OCI-LY1 (cell line): ENCODE measurements at regions not wholly inside any gene's neighbourhood (a gene's known extent, or its start where the extent isn't known, plus 50 kb on each side); places are given as distances from the start of the nearest gene placed in this dataset.

Experiments
- H2AFZ ChIP-seq: fragments of 200-600 bp; sonication (generic), shearing (Covaris generic); 2 replicates; pipeline ENCODE4 v1.6.0; 2014; ENCODE audit warnings: antibody characterized with exemption, mild to moderate bottlenecking, low read length
- H3F3A ChIP-seq: fragments of 200-600 bp; sonication (generic), shearing (Covaris generic); 2 replicates; pipeline ENCODE4 v1.6.0; 2014; ENCODE audit warnings: mild to moderate bottlenecking, antibody characterized with exemption, low read length, moderate library complexity; ENCODE audit not compliant: insufficient read depth
- H3K27ac ChIP-seq: fragments of 200-600 bp; sonication (generic); 2 replicates; pipeline ENCODE4 v1.5.1; 2014; ENCODE audit warnings: low read length, mixed run types, mild to moderate bottlenecking, low read depth; ENCODE audit not compliant: poor library complexity, severe bottlenecking
- H3K27me3 ChIP-seq: fragments of 200-600 bp; sonication (generic); 2 replicates; pipeline ENCODE4 v1.6.0; 2014; ENCODE audit warnings: antibody characterized with exemption, mild to moderate bottlenecking, low read length, moderate library complexity; ENCODE audit not compliant: insufficient read depth
- H3K36me3 ChIP-seq: fragments of 200-600 bp; sonication (generic); 2 replicates; pipeline ENCODE4 v1.6.1; 2014; ENCODE audit warnings: mild to moderate bottlenecking, antibody characterized with exemption, low read length, moderate library complexity, mixed read lengths; ENCODE audit not compliant: insufficient read depth
- H3K4me1 ChIP-seq: fragments of 200-600 bp; sonication (generic); 2 replicates; pipeline ENCODE4 v1.5.1; 2014; ENCODE audit warnings: mild to moderate bottlenecking, low read length, moderate library complexity; ENCODE audit not compliant: insufficient read depth, severe bottlenecking
- H3K4me2 ChIP-seq: fragments of 200-600 bp; sonication (generic), shearing (Covaris generic); 2 replicates; pipeline ENCODE4 v1.6.1; 2014; ENCODE audit warnings: low read length
- H3K4me3 ChIP-seq: fragments of 200-600 bp; sonication (generic); 2 replicates; pipeline ENCODE4 v1.5.1; 2014; ENCODE audit warnings: low read length, low read depth, mild to moderate bottlenecking, mixed read lengths; ENCODE audit not compliant: poor library complexity, severe bottlenecking
- H3K79me2 ChIP-seq: fragments of 200-600 bp; shearing (Covaris generic); 2 replicates; pipeline ENCODE4 v1.6.1; 2016; ENCODE audit warnings: mixed run types, low read length, mixed read lengths; ENCODE audit not compliant: insufficient read depth
- H3K9ac ChIP-seq: fragments of 200-600 bp; sonication (generic), shearing (Covaris generic); 2 replicates; pipeline ENCODE4 v1.6.1; 2014; ENCODE audit warnings: mild to moderate bottlenecking, low read length, mixed read lengths
- H3K9me2 ChIP-seq: fragments of 200-600 bp; sonication (generic), shearing (Covaris generic); 2 replicates; pipeline ENCODE4 v1.6.1; 2014; ENCODE audit warnings: low read depth, mild to moderate bottlenecking, low read length, mixed read lengths
- H3K9me3 ChIP-seq: fragments of 200-600 bp; shearing (Covaris generic); 2 replicates; pipeline ENCODE4 v1.6.1; 2014; ENCODE audit warnings: low read length, mixed read lengths
- H4K20me1 ChIP-seq: fragments of 200-600 bp; sonication (generic), shearing (Covaris generic); 2 replicates; pipeline ENCODE4 v1.6.0; 2016; ENCODE audit warnings: mild to moderate bottlenecking, low read length; ENCODE audit not compliant: insufficient read depth
- CTCF ChIP-seq: fragments of 200-600 bp; sonication (generic), shearing (Covaris generic); IDR thresholded peaks from 2 replicates; pipeline ENCODE4 v1.5.1; 2017; ENCODE audit warnings: mild to moderate bottlenecking, antibody characterized with exemption, low read length, moderate library complexity, mixed read lengths
- EZH2 ChIP-seq: fragments of 200-600 bp; sonication (generic), shearing (Covaris generic); IDR thresholded peaks from 2 replicates; pipeline ENCODE4 v1.8.0; 2017; ENCODE audit warnings: borderline replicate concordance, mixed run types, mild to moderate bottlenecking, antibody characterized with exemption, low read length, moderate library complexity, mixed read lengths

- H3K27ac ChIP-seq: no peak overlapping the region
- H3F3A ChIP-seq: no peaks in the 10 kb centered on the region
- H4K20me1 ChIP-seq: no peaks in the 10 kb centered on the region
- H3K9me3 ChIP-seq: no peaks in the 10 kb centered on the region
- no peak overlapping the region for H3K4me2 ChIP-seq
- H3K27me3 ChIP-seq: no peaks in the 10 kb centered on the region
- no peaks in the 10 kb centered on the region for H3K9me2 ChIP-seq
- no peak overlapping the region for H3K4me3 ChIP-seq
- no peaks in the 10 kb centered on the region for H3K79me2 ChIP-seq
- no peak overlapping the region for H3K9ac ChIP-seq
- H3K36me3 ChIP-seq: no peaks in the 10 kb centered on the region
- H3K4me1 ChIP-seq: no peaks in the 10 kb centered on the region
- no peak for TF ChIP-seq EZH2
- TF ChIP-seq CTCF: no peak
- no peak overlapping the region for H2AFZ ChIP-seq
These were observed 1080.9 kb downstream of the SLITRK5 start for GRCh38 chr13:88752041-88752440.

- H3K4me3 ChIP-seq: no peak overlapping the region
- H3K79me2 ChIP-seq: no peaks in the 10 kb centered on the region
- no peak overlapping the region for H3K4me2 ChIP-seq
- H3K9me3 ChIP-seq: no peaks in the 10 kb centered on the region
- no peak overlapping the region for H2AFZ ChIP-seq
- H3K27me3 ChIP-seq: no peaks in the 10 kb centered on the region
- no peak overlapping the region for H3K9ac ChIP-seq
- H4K20me1 ChIP-seq: no peaks in the 10 kb centered on the region
- H3K36me3 ChIP-seq: no peaks in the 10 kb centered on the region
- H3K27ac ChIP-seq: no peak overlapping the region
- no peaks in the 10 kb centered on the region for H3K9me2 ChIP-seq
- H3F3A ChIP-seq: no peaks in the 10 kb centered on the region
- H3K4me1 ChIP-seq: no peaks in the 10 kb centered on the region
- TF ChIP-seq EZH2: no peak
- no peak for TF ChIP-seq CTCF
These were observed 1083.0 kb downstream of the SLITRK5 start for GRCh38 chr13:88754141-88754540.

- Histone ChIP-seq H3K27me3 (no peaks in the 10 kb centered on the region), H3K79me2 (no peaks in the 10 kb centered on the region), H3K9me3 (no peaks in the 10 kb centered on the region), H3K4me3 (no peak overlapping the region), H3K9me2 (no peaks in the 10 kb centered on the region), H3F3A (no peaks in the 10 kb centered on the region), H3K36me3 (no peaks in the 10 kb centered on the region), H3K4me2 (no peak overlapping the region), H3K4me1 (no peaks in the 10 kb centered on the region), H4K20me1 (no peaks in the 10 kb centered on the region), H2AFZ (no peak overlapping the region), H3K9ac (no peak overlapping the region), H3K27ac (no peak overlapping the region)
- TF ChIP-seq CTCF (no peak), EZH2 (no peak)
These were observed 1090.0 kb downstream of the SLITRK5 start for GRCh38 chr13:88761145-88761544.
